ENCODE measurements at regions not wholly inside any gene's neighbourhood (a gene's known extent, or its start where the extent isn't known, plus 50 kb on each side); places are given as distances from the start of the nearest gene placed in this dataset.

DNA sequence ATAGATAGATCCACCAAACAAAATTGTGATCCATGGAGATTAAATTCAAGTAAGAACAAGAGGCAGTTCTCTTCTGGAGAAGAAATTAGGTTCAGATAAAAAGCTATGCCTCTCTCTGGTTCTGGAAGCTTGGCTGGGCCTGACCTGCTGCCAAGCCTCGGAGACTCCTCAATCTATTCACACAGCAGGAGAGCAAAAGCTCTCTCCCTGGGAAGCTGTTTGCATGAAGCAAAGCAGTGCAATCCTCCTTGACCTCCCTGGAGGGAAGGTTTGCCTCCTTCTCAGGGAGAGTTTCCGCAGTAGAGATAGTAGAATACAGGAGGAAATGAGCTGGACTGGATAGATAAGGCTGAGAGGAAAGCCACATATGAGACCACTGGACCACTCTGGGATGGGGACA, 78.1 kb upstream of the GNAO1 start:
- Histone ChIP-seq H3K27me3 (no peaks in the 10 kb centered on the region), H3K4me3 (no peak overlapping the region), H3K27ac (peak overlapping the region; percentile 57), H3K4me1 (ENCODE audit: low read depth) (peaks cover 16% of the 10 kb centered on the region), H3K9me3 (ENCODE audit: low read depth) (no peaks in the 10 kb centered on the region), H3K36me3 (no peaks in the 10 kb centered on the region)
- peak in 1 of 2 donors; percentile 18 for DNase-seq (ENCODE audit: low read depth in 1 of 2, low spot score in 1 of 2)
- TF ChIP-seq, protein P1, sequence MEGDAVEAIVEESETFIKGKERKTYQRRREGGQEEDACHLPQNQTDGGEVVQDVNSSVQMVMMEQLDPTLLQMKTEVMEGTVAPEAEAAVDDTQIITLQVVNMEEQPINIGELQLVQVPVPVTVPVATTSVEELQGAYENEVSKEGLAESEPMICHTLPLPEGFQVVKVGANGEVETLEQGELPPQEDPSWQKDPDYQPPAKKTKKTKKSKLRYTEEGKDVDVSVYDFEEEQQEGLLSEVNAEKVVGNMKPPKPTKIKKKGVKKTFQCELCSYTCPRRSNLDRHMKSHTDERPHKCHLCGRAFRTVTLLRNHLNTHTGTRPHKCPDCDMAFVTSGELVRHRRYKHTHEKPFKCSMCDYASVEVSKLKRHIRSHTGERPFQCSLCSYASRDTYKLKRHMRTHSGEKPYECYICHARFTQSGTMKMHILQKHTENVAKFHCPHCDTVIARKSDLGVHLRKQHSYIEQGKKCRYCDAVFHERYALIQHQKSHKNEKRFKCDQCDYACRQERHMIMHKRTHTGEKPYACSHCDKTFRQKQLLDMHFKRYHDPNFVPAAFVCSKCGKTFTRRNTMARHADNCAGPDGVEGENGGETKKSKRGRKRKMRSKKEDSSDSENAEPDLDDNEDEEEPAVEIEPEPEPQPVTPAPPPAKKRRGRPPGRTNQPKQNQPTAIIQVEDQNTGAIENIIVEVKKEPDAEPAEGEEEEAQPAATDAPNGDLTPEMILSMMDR (IDR thresholded peaks at IDR 0.05; ENCODE audit: low read depth, low read length): no peak

DNA sequence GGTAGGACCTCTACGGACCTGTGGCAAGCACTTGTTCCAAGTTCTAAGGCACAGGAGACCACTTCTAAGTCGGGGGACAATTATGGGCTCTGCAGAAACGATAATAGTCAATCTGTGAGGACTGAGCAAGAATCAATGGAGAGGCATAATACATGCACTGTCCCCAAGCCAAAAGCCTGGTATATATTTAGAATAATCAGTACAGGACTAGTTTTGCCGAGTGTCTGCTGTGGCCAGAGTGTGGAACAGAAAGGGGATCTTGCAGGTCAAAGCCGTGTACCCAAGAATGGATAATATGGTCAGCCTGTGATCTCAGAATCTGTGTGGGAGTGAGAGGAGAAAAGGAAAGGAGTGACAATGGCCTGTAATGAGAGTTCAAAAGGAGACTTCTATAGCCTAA, 80.2 kb upstream of the GNAO1 start:
- Histone ChIP-seq H3K27ac (no peak overlapping the region), H3K36me3 (no peaks in the 10 kb centered on the region), H3K4me3 (no peak overlapping the region), H3K27me3 (no peaks in the 10 kb centered on the region), H3K4me1 (ENCODE audit: low read depth) (peaks cover 22% of the 10 kb centered on the region), H3K9me3 (ENCODE audit: low read depth) (no peaks in the 10 kb centered on the region)
- no peak for DNase-seq (ENCODE audit: low read depth in 1 of 2, low spot score in 1 of 2)
- TF ChIP-seq, protein P1 (IDR thresholded peaks at IDR 0.05; ENCODE audit: low read depth, low read length): no peak

DNA sequence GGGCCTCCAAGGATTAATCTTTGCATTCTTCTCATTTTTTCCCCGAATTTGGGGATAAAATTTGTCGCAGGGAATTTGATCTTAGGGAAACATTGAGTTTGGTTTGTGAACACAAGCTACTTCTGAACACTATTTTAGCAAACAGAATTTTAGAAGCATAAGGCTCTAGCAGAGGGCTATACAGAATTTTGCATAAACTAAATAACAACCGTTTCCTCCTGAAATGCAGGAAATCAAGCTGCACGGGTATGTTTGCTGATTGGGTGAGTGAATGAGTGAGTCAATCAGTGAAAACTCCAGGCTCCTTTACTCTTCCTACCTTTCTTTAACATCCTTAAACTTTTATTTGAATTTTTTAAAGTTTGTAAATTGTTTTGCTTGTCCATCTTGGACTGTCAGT, 81.3 kb upstream of the GNAO1 start:
- Histone ChIP-seq H3K4me3 (no peak overlapping the region), H3K27me3 (no peaks in the 10 kb centered on the region), H3K9me3 (ENCODE audit: low read depth) (no peaks in the 10 kb centered on the region), H3K27ac (no peak overlapping the region), H3K4me1 (ENCODE audit: low read depth) (peaks cover 22% of the 10 kb centered on the region), H3K36me3 (no peaks in the 10 kb centered on the region)
- no peak for DNase-seq (ENCODE audit: low read depth in 1 of 2, low spot score in 1 of 2)
- TF ChIP-seq, protein P1 (IDR thresholded peaks at IDR 0.05; ENCODE audit: low read depth, low read length): no peak

DNA sequence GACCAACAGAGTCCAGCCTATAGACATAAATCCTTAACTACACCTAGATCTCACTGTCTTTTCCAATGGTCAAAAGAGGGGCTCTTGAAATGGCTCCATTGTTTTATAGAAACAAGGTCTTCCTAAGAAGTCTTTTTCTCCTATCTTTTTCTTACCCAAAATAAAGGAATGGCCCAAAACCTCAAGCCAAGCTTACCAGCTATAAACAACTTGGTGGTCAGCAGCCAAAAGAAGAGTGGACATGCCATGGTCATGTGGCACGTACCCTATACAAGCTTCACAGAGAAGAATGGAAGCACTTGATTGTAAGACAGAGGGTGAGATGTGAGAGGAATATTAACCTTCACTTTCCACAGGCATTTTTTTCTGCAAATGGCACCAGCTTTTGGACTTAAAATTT, 82.1 kb upstream of the GNAO1 start:
- TF ChIP-seq, protein P1 (IDR thresholded peaks at IDR 0.05; ENCODE audit: low read depth, low read length): no peak
- Histone ChIP-seq H3K36me3 (no peaks in the 10 kb centered on the region), H3K4me3 (no peak overlapping the region), H3K27me3 (no peaks in the 10 kb centered on the region), H3K27ac (no peak overlapping the region), H3K4me1 (ENCODE audit: low read depth) (peaks cover 22% of the 10 kb centered on the region), H3K9me3 (ENCODE audit: low read depth) (no peaks in the 10 kb centered on the region)
- no peak for DNase-seq (ENCODE audit: low read depth in 1 of 2, low spot score in 1 of 2)

DNA sequence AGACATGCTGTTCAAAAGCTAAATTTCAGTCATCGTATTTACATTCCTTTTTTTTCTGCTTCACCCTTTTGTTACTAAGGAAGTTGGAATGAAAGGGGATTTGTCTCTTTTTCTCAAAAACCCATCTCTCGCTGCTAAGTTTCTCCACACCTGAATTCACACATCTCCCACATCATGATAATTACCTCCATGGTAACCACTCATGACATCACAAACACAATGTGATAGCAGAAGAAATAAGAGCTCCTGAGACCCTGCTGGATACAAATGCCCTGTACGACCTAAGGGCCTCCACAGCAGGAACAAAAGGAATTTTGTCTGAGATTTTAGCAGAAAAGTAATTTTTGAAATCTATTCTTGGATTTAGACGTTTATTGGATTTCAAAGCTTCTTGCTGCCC, 82.6 kb upstream of the GNAO1 start:
- no peaks in the 10 kb centered on the region for H3K27me3 ChIP-seq
- TF ChIP-seq, protein P1 (IDR thresholded peaks at IDR 0.05; ENCODE audit: low read depth, low read length): no peak
- no peaks in the 10 kb centered on the region for H3K36me3 ChIP-seq
- H3K4me3 ChIP-seq: no peak overlapping the region
- H3K4me1 ChIP-seq (ENCODE audit: low read depth): peaks cover 22% of the 10 kb centered on the region
- no peak overlapping the region for H3K27ac ChIP-seq
- H3K9me3 ChIP-seq (ENCODE audit: low read depth): no peaks in the 10 kb centered on the region
- DNase-seq (ENCODE audit: low read depth in 1 of 2, low spot score in 1 of 2): no peak

DNA sequence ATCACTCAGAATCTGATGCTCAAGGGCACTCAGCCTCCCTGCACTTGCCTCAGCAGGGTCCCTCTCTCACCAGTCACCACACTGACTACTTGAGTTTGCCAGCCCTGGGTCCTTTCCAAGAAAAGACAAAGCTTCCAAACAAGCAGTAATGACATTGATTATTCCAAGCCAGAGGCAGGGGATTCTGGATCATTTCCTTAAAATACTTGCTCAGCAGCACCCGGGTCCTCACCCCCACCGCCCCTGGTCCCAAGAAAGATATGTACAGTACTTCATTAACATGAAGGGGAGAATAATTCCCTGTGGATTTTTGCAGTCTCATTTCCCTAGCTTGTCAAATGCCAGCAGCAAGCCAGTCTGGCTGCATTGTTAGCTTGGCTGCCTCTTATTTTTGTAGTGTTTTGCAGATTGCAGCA, 83.2 kb upstream of the GNAO1 start:
- H3K4me1 ChIP-seq (ENCODE audit: low read depth): peaks cover 18% of the 10 kb centered on the region
- H3K27ac ChIP-seq: no peak overlapping the region
- peak in 1 of 2 donors; percentile 22 for DNase-seq (ENCODE audit: low read depth in 1 of 2, low spot score in 1 of 2)
- H3K27me3 ChIP-seq: no peaks in the 10 kb centered on the region
- H3K9me3 ChIP-seq (ENCODE audit: low read depth): no peaks in the 10 kb centered on the region
- H3K4me3 ChIP-seq: no peak overlapping the region
- TF ChIP-seq, protein P1 (IDR thresholded peaks at IDR 0.05; ENCODE audit: low read depth, low read length): no peak
- no peaks in the 10 kb centered on the region for H3K36me3 ChIP-seq
